Left cardiac atrium (tissue), 4 donors: ENCODE measurements at regions not wholly inside any gene's neighbourhood (a gene's known extent, or its start where the extent isn't known, plus 50 kb on each side); places are given as distances from the start of the nearest gene placed in this dataset.

Experiments used
- ATAC-seq, 2 donors: fragments of 200-7000 bp; cut with Tn5 transposase; one replicate each; pipeline ENCODE4 v1.9.1; 2020; ENCODE audit warnings: mild to moderate bottlenecking in 2 of 2, moderate library complexity in 2 of 2
- DNase-seq: peaks from one replicate; pipeline ENCODE4 v3.0.0-alpha.2; 2020
- intact Hi-C, 2 donors: fragments of 100-400 bp; cut with DNase I; formaldehyde crosslinking; loops; one replicate each; pipeline versions ENCODE4 v1.14.1 to v1.15.1; 2022 to 2023
- donor health status: DM: no; HTN: yes; CAD: no.
- donor health status: DM: no; HTN: yes; CAD: no; lungs with severe emphysema.
- donor health status: DM: yes; HTN: yes; CAD: no.
- donor health status: Dilated cardiomyopathy.

DNA sequence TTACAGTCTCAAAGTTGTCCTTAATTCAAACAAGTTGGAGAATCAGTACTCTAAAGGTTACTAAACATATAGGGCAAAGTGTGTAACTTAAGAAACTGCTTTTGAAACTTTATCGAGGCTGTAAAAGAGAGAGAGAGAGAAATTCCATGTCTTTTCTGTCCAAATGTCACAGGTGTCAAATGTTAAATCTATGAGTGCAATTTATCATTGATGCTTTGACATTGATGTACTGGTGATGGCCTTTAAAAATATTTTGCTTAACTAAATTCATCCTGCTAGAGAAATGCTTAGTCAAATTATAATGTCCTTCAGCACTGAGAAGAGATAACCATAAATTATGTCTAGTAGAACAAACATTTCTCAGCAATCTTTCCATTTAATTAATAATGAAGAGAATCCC lies 1602.1 kb upstream of the TMEFF2 start:
- DNase-seq = no peak
- intact Hi-C loops = no loop called here
- no peak for ATAC-seq

DNA sequence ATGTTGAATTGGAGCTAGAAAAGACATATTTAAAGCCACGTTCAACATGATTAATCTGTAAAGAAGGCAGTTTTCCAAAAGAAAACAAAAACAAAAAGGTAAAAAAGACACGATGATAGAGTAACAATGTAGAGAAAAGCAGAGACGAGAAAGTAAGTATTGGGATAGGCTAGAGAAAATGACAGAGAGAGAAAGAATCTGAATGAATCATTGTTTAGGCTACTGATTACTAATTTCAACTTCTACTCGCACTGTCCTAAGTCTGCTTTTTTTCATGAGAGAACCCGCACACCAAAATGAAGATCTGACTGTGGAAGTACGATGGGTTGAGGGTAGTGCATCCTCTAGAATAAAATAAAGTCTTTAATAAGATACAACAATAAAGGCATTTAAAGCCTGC lies 1599.2 kb upstream of the TMEFF2 start:
- intact Hi-C loops = no loop called here
- ATAC-seq (no peak), DNase-seq (no peak)

GRCh38 chr2:193783681-193784080 lies 1588.9 kb upstream of the TMEFF2 start:
- ATAC-seq (no peak), DNase-seq (no peak)
- intact Hi-C loops = no loop called here

- intact Hi-C loops = no loop called here
- DNase-seq (no peak), ATAC-seq (no peak)
Measured at GRCh38 chr2:193778293-193778692, 1583.6 kb upstream of the TMEFF2 start.

- ATAC-seq (no peak), DNase-seq (no peak)
- intact Hi-C loops = no loop called here
Measured at GRCh38 chr2:193776988-193777387, 1582.3 kb upstream of the TMEFF2 start.

DNA sequence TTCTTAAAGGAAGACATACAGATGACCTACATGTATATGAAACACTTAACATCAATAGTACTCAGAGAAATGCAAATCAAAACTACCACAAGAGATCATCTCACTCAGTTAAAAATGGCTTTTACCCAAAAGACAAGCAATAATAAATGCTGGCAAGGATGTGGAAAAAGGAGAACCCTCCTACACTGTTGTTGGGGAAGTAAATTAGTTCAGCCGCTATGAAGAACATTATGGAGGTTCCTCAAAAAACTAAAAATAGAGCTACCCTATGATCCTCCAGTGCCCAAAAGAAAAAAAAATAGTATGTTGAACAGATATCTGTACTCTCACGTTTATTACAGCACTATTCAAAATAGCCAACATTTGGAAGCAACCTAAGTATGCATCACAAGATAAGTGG lies 1579.4 kb upstream of the TMEFF2 start:
- DNase-seq (no peak), ATAC-seq (no peak)
- intact Hi-C loops = no loop called here

- DNase-seq = no peak
- intact Hi-C loops = no loop called here
- no peak for ATAC-seq
Measured at GRCh38 chr2:193751299-193751698, 1556.6 kb upstream of the TMEFF2 start.

- ATAC-seq (no peak), DNase-seq (no peak)
- intact Hi-C loops = no loop called here
Measured at GRCh38 chr2:193749485-193749884, 1554.8 kb upstream of the TMEFF2 start.

DNA sequence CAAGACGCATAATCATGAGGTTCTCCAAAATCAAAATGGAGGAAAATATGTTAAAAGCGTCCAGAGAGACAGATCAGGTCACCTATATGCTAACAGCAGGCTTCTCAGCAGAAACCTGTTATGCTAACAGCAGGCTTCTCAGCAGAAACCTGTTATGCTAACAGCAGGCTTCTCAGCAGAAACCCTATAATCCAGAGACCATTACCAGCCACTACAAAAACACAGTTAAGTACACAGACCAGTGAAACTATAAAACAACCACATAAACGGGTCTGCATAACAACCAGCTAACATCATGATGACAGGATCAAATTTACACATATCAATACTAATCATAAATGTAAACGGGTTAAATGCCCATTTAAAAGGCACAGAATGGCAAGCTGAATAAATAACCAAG lies 1548.4 kb upstream of the TMEFF2 start:
- no peak for ATAC-seq
- no peak for DNase-seq
- intact Hi-C loops = no loop called here

GRCh38 chr2:193738892-193739291 lies 1544.2 kb upstream of the TMEFF2 start:
- intact Hi-C loops = no loop called here
- no peak for DNase-seq
- ATAC-seq = no peak

GRCh38 chr2:193712912-193713311 lies 1518.2 kb upstream of the TMEFF2 start:
- DNase-seq (no peak), ATAC-seq (no peak)
- intact Hi-C loops = no loop called here

GRCh38 chr2:193703411-193703810 lies 1508.7 kb upstream of the TMEFF2 start:
- no peak for ATAC-seq
- no peak for DNase-seq
- intact Hi-C loops = no loop called here

GRCh38 chr2:193701484-193701883 lies 1506.8 kb upstream of the TMEFF2 start:
- ATAC-seq (no peak), DNase-seq (no peak)
- intact Hi-C loops = no loop called here

GRCh38 chr2:193695367-193695766 lies 1500.6 kb upstream of the TMEFF2 start:
- ATAC-seq (peak in 1 of 2 donors; percentile 26), DNase-seq (no peak)
- intact Hi-C loops = no loop called here

- DNase-seq (no peak), ATAC-seq (no peak)
- intact Hi-C loops = no loop called here
Measured at GRCh38 chr2:193693758-193694157, 1499.0 kb upstream of the TMEFF2 start.

DNA sequence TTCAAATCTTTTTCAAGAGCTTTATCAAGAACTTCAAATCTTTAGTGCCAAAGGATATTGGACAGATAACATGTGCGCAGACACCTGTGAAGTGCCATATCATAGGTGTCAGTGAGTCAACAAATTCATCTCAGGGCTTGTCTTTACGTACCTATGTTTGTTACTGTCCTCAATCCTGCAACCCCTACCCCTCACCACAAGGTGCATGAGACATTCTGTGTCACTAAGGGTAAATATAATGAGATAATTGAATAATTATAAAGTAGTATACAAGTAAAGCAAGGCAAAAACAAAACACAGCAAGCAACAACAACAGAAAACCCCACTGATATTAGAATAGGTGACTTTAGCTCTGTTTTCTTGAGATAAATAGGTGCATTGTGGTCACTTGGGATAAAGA lies 1495.8 kb upstream of the TMEFF2 start:
- ATAC-seq (no peak), DNase-seq (no peak)
- intact Hi-C loops = no loop called here

DNA sequence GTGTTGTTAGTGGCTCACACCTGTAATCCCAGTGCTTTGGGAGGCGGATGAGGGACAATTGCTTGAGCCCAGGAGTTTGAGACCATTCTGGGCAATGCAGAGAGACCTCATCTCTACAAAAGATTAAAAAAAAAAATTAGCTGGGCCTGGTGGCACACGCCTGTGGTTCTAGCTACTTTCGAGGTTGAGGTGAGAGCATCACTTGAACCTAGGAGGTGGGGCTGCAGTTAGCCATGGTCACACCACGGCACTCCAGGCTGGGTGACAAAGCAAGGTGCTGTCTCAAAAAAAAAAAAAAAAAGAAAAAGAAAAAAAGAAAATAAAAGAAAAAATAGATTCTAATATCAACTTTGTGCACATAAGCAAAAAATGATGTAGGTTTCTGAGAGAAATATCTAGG lies 1492.5 kb upstream of the TMEFF2 start:
- DNase-seq = no peak
- intact Hi-C loops = no loop called here
- no peak for ATAC-seq

- intact Hi-C loops = no loop called here
- DNase-seq (no peak), ATAC-seq (no peak)
Measured at GRCh38 chr2:193679847-193680246, 1485.1 kb upstream of the TMEFF2 start.

DNA sequence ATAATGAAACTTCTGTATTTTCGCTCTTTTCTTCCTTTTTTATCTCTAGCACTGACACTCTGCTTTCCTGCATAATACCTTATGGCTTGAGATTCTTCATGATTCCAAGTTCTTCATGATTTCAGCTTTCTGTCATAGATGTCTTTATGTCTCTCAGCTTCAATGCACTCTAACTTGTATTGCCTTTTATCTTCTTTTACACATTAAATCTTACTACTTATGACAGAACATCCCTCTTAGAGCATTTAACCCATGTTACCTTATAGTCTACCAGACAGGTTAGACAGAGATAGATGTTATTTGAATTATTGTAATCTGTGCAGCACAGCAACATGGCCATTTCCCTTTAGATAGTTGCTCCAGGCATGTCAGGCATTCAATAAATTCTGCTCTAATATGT lies 1475.7 kb upstream of the TMEFF2 start:
- ATAC-seq = no peak
- DNase-seq = no peak
- intact Hi-C loops = no loop called here

- intact Hi-C loops = no loop called here
- DNase-seq (no peak), ATAC-seq (no peak)
Measured at GRCh38 chr2:193668557-193669323, 1474.0 kb upstream of the TMEFF2 start.

DNA sequence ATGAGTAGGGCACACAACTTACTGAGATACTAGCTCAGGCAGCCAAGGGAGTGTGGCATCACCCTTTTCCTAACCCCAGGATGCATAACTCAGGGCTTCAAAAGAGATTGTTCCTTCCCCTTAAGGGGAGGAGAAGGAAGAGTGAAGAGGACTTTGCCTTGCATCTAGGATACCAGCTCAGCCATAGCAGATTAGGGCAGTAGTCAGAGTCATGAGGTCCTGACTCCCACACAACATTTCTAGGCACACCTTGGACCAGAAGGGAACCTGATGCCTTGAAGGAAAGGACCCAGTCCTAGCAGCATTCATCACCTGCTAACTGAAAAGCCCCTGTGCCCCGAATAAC lies 1433.2 kb upstream of the TMEFF2 start:
- intact Hi-C loops = no loop called here
- ATAC-seq (no peak), DNase-seq (no peak)
